ENCODE measurements at regions not wholly inside any gene's neighbourhood (a gene's known extent, or its start where the extent isn't known, plus 50 kb on each side); places are given as distances from the start of the nearest gene placed in this dataset.

DNA sequence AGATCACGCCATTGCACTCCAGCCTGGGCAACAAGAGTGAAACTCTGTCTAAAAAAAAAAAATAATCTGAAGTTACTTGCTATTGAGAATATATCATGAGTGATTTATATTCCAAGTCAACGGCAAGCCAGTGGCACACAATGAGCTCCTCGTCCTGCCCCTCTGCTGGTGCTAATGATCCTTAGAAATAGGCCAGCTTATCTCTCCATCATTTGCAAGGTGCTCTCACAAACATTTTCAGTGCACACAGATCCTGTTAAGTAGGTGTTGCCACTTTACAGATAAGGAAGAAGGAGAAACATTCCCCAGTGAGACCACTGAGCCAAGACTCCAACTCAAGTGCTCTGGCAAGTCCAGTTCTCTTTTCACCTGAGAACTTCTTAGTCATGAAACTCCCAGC is 91.3 kb upstream of the GPR45 start:
- no peak for DNase-seq

- DNase-seq = no peak
Measured at GRCh38 chr2:105154119-105154818, 87.3 kb upstream of the GPR45 start.

DNA sequence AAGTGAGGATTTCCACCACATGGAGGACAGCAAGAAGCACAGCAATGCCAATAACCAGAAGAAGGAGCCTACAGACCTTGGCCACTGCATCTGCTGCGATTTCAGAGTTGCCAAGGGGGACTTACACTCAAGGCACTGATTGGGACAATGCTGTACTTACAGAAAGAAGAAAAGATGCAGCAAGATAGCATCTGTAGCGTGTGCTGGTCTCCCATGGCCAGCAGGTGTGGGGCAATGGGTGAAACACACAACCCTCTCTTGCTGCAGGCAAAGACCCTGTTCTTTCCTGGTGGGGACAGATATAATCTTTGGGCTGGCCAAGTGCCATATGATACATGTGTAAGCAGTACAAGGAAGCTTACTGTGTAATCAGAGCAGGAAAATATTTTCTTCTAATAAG is 85.4 kb upstream of the GPR45 start:
- DNase-seq = peak; percentile 32

- no peak for DNase-seq
Measured at GRCh38 chr2:105158002-105158401, 83.5 kb upstream of the GPR45 start.

DNA sequence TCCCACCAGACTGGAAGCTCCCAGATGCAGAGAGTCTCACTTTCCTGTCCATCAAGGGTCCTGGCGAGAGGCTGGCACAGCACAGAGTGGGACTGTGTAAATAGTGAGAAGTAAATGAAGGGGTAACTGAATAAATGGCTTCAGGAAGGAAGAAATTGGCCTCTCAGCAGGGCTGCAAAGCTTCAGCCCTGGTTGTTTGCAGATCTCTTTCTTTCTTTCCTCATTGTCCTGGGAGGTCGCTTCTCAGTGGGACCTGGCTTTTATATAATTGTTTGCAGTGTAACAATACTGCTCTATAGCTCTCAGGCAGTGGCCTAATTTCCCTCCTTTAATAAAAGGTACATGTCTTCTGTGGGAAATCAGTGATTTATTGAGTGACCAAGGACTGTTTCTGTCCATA is 74.9 kb upstream of the GPR45 start:
- DNase-seq = no peak

GRCh38 chr2:105168543-105168942 is 73.0 kb upstream of the GPR45 start:
- DNase-seq = no peak

- DNase-seq = peak; percentile 51
Measured at GRCh38 chr2:105175231-105175630, 66.3 kb upstream of the GPR45 start.

DNA sequence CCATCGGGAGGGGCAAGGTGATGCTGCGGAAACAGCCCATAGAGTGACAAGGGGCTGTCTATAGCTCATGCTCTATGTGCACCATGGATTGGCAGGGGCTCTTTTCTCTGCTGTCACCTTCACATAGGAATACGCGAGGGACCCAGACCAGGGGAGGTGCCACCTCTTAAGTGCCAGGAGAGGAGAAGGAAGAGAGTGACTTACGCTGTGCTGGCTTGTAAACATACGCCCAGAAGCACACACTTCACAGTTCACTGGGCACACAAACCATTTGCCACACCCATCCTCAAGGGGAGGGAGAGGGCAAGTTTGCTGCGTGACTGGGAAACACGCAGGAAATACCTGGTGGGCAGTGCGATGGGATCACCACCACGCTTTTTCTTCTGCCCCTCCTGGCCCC is 65.1 kb upstream of the GPR45 start:
- DNase-seq = no peak

DNA sequence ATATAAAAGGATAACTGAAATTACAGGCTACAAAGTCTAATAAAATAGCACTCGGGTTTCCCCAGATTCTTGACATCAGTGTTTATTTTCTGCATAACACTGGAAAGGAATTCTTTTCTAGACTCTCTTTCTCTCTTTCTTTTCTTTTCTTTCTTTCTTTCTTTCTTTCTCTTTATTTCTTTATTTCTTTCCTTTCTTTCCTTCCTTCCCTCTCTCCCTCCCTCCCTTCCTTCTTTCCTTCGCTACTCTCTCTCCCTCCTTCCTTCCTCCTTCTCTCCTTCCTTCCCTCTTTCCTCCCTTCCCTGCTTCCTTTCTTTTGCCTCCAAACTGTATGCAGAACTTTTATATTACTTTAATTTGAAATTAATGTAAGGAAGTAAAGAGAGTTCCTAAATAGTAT is 64.5 kb upstream of the GPR45 start:
- DNase-seq = no peak

DNA sequence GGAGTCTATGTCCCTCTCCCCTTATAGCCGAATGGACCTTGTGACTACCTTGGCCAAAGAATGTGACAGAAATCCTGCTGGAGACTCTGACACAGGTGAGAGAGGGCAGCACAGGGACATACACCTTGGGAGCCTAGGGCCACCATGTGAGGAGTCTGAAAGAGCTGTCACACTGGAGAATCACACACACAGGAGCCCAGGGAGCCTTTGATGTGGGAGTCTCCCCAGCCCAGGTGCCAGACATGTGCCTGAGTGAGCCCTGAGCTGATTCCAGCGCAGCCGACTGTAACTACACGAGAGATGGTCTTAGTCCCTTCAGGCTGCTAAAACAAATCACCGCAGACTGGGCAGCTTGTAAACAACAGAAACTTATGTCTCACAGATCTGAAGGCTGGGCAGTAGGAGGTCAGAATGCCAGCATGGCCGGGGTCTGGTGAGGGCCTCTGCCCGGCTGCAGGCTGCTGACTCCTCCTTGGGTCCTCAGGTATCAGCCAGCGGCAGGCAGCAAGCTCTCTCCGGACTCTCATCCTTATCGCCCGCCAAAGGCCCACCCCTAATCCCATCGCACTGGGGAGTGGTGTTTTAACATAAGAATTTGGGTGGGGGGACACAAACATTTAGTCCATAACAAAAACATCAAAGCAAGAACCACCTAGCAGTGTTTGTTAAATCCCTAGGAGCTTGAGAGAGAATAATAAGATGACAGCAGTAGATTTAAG is 63.8 kb upstream of the GPR45 start:
- no peak for DNase-seq

DNA sequence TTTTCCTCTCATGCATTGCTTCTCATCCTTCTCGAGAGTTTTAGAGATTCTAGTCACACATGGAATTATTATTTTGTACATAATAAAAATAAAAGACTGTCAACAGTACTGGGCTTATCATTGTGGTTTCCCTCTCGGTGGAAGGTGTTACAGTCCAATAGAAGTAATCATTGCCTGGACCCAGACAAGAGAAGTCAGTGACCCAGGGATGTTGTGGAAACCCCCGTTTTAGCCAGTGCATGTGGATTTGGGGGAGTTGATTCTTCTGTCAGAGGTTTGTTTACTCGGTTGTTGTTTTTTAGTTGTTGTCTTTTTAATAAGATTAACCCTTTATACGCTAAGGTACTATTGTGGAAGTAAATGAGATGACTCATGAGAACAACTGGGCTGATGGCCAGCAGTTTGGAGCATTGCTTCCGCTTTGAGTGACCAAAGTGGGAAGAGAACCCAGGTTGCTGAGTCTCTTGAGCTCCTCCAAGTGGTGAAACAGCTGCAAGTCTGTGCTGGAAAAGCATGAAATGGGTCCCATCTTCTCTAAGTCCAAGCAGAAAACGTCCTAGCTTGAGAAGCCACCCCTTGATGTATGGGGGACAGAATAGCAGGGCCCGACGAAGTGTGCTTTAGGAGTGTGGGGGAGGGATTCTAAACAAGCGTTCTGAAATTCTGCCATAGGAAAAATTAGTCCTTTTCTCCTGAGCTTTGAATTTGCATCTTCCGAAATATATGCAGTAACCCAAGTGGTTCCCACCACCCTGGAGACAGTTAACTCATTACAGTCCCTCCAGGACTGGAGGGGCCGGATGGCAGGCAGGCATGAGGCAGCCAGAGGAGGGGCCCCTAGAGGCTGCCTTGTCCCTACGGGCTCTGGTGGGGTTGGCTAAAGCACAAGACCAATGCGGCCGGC is 61.8 kb upstream of the GPR45 start:
- peak; percentile 88 for DNase-seq

- DNase-seq = no peak
Measured at GRCh38 chr2:105180491-105180972, 61.0 kb upstream of the GPR45 start.

DNA sequence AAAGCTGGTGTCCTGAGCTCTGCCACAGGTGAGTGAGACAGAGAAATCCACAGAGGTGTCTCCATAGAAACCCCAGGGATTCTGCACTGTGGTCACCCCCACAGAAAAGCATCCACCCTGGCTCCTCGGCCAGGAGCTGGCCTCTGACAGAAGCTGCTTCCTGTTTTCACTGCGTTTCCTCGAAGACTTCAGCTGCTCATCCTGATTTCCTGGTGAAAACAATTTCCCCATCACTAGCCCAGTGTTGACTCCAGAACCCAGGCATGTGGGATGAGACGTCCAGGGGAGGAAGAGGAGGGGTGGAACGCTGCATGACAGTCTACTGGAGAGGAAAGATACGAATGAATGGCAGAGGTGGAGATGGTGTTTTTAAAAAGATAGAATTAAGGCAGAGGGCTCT is 60.3 kb upstream of the GPR45 start:
- DNase-seq = no peak

GRCh38 chr2:105183555-105184323 is 57.8 kb upstream of the GPR45 start:
- DNase-seq = no peak

DNA sequence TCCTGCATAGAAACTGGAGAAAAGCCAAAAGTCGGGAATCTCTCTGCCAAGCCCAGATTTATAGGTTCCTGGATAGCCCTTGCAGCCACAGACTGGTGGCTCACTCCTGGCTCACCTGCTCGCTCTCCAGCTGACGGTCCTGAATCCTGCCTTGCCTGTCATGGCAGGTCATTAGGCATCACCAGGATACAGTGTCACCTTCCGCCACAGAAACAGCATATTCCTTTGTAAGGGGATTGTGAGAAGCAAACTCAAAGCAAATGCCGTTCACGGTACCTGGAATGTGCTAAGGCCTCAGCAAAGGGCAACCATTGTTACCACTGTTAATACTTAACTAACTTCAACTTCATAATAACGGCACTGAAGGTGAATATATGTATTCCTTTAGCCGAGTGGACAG is 57.1 kb upstream of the GPR45 start:
- DNase-seq = no peak

DNA sequence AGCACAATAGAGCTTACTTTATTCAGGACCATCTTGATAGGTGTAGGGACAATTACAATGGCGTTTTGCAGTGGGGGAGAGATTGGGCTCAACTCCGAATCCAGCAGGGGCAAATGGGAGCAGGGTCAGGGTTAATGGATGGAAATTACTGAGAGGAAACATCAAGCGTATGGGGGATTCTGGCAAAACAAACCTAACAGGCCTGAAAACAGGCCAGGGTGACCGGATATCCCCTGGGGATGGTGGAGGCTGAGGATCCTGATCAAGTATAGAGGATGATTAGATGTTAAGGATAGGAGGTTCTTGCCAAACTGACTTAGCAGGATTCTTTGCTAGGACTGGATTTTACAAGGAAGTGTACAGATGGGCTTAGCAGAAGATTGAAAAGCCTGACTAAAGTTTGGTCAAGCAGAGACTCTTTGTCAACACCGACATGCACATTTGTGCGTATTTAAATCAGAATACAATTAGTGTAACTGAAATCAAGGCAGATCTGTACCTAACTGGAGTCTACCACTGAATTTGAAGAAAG is 54.5 kb upstream of the GPR45 start:
- no peak for DNase-seq

GRCh38 chr2:105187531-105187930 is 54.0 kb upstream of the GPR45 start:
- DNase-seq = no peak

DNA sequence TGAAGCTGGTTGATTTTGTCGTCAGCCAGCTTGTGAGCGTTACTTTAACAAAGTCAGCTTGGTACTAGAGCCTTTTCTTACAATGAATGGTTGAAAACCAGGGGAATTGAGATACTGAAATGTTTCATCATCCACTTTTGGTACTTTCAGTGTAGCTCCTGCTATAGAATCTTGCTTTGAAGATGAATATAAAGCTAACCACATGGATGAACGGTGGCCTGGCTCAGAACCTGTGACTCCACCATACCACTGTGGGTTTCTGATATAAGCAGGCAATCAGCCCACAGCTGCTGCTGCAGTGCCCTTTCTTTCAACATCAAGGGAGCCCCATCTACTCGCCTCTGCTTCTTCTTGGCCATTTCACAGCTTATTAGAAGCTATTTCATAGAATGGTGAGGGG is 53.2 kb upstream of the GPR45 start:
- no peak for DNase-seq
